ENCODE measurements at regions not wholly inside any gene's neighbourhood (a gene's known extent, or its start where the extent isn't known, plus 50 kb on each side); places are given as distances from the start of the nearest gene placed in this dataset.

GRCh38 chr1:62962901-62963776, 179.2 kb downstream of the ATG4C start:
- Histone ChIP-seq H3K9me2 (replicated peaks; ENCODE audit: insufficient read depth, low read length) (no peaks in the 10 kb centered on the region), H3K4me2 (ENCODE audit: low read depth, low read length, poor library complexity, severe bottlenecking) (no peak overlapping the region), H3K9ac (ENCODE audit: low read length) (no peak overlapping the region), H3K4me1 (ENCODE audit: low read length) (peaks cover 13% of the 10 kb centered on the region), H3K9me3 (ENCODE audit: low read length) (no peaks in the 10 kb centered on the region), H3K27me3 (ENCODE audit: low read length) (no peaks in the 10 kb centered on the region), H2AFZ (ENCODE audit: low read length) (no peak overlapping the region), H3K36me3 (ENCODE audit: insufficient read depth, low read length) (no peaks in the 10 kb centered on the region), H3K79me2 (ENCODE audit: low read length) (no peaks in the 10 kb centered on the region), H3K4me3 (ENCODE audit: low read length) (no peak overlapping the region), H4K20me1 (ENCODE audit: insufficient read depth, low read depth, low read length) (no peaks in the 10 kb centered on the region), H3K27ac (ENCODE audit: low read length) (no peak overlapping the region)
- peak; percentile 78 for DNase-seq

GRCh38 chr1:62964141-62964540, 180.2 kb downstream of the ATG4C start:
- no peaks in the 10 kb centered on the region for H4K20me1 ChIP-seq (ENCODE audit: insufficient read depth, low read depth, low read length)
- no peaks in the 10 kb centered on the region for H3K36me3 ChIP-seq (ENCODE audit: insufficient read depth, low read length)
- peaks cover 13% of the 10 kb centered on the region for H3K4me1 ChIP-seq (ENCODE audit: low read length)
- H3K27me3 ChIP-seq (ENCODE audit: low read length), result no peaks in the 10 kb centered on the region
- no peak overlapping the region for H2AFZ ChIP-seq (ENCODE audit: low read length)
- DNase-seq, result no peak
- H3K79me2 ChIP-seq (ENCODE audit: low read length), result no peaks in the 10 kb centered on the region
- no peaks in the 10 kb centered on the region for H3K9me2 ChIP-seq (replicated peaks; ENCODE audit: insufficient read depth, low read length)
- H3K9me3 ChIP-seq (ENCODE audit: low read length), result no peaks in the 10 kb centered on the region
- H3K4me3 ChIP-seq (ENCODE audit: low read length), result no peak overlapping the region
- H3K9ac ChIP-seq (ENCODE audit: low read length), result no peak overlapping the region
- H3K27ac ChIP-seq (ENCODE audit: low read length), result no peak overlapping the region
- no peak overlapping the region for H3K4me2 ChIP-seq (ENCODE audit: low read depth, low read length, poor library complexity, severe bottlenecking)

- Histone ChIP-seq H3K79me2 (ENCODE audit: low read length) (no peaks in the 10 kb centered on the region), H3K9me3 (ENCODE audit: low read length) (no peaks in the 10 kb centered on the region), H3K4me3 (ENCODE audit: low read length) (no peak overlapping the region), H3K9me2 (replicated peaks; ENCODE audit: insufficient read depth, low read length) (no peaks in the 10 kb centered on the region), H3K4me1 (ENCODE audit: low read length) (peaks cover 13% of the 10 kb centered on the region), H3K4me2 (ENCODE audit: low read depth, low read length, poor library complexity, severe bottlenecking) (no peak overlapping the region), H3K9ac (ENCODE audit: low read length) (no peak overlapping the region), H3K27me3 (ENCODE audit: low read length) (no peaks in the 10 kb centered on the region), H3K27ac (ENCODE audit: low read length) (no peak overlapping the region), H2AFZ (ENCODE audit: low read length) (no peak overlapping the region), H3K36me3 (ENCODE audit: insufficient read depth, low read length) (no peaks in the 10 kb centered on the region), H4K20me1 (ENCODE audit: insufficient read depth, low read depth, low read length) (no peaks in the 10 kb centered on the region)
- no peak for DNase-seq
These were observed 183.1 kb downstream of the ATG4C start for GRCh38 chr1:62967031-62967430.

GRCh38 chr1:62977366-62977765, 193.4 kb downstream of the ATG4C start:
- no peak for DNase-seq
- H3K9me3 ChIP-seq (ENCODE audit: low read length), result no peaks in the 10 kb centered on the region
- no peaks in the 10 kb centered on the region for H4K20me1 ChIP-seq (ENCODE audit: insufficient read depth, low read depth, low read length)
- H3K4me3 ChIP-seq (ENCODE audit: low read length), result no peak overlapping the region
- H3K4me2 ChIP-seq (ENCODE audit: low read depth, low read length, poor library complexity, severe bottlenecking), result no peak overlapping the region
- H3K9ac ChIP-seq (ENCODE audit: low read length), result no peak overlapping the region
- H3K9me2 ChIP-seq (replicated peaks; ENCODE audit: insufficient read depth, low read length), result no peaks in the 10 kb centered on the region
- H3K27me3 ChIP-seq (ENCODE audit: low read length), result no peaks in the 10 kb centered on the region
- no peaks in the 10 kb centered on the region for H3K79me2 ChIP-seq (ENCODE audit: low read length)
- H3K4me1 ChIP-seq (ENCODE audit: low read length), result no peaks in the 10 kb centered on the region
- no peak overlapping the region for H2AFZ ChIP-seq (ENCODE audit: low read length)
- H3K27ac ChIP-seq (ENCODE audit: low read length), result no peak overlapping the region
- no peaks in the 10 kb centered on the region for H3K36me3 ChIP-seq (ENCODE audit: insufficient read depth, low read length)

GRCh38 chr1:62978741-62979140, 194.8 kb downstream of the ATG4C start:
- Histone ChIP-seq H3K4me1 (ENCODE audit: low read length) (no peaks in the 10 kb centered on the region), H3K36me3 (ENCODE audit: insufficient read depth, low read length) (no peaks in the 10 kb centered on the region), H3K27me3 (ENCODE audit: low read length) (no peaks in the 10 kb centered on the region)

GRCh38 chr1:62981434-62981833, 197.5 kb downstream of the ATG4C start:
- Histone ChIP-seq H3K27ac (ENCODE audit: low read length) (no peak overlapping the region), H3K4me1 (ENCODE audit: low read length) (no peaks in the 10 kb centered on the region), H3K4me3 (ENCODE audit: low read length) (no peak overlapping the region), H3K9me3 (ENCODE audit: low read length) (no peaks in the 10 kb centered on the region), H4K20me1 (ENCODE audit: insufficient read depth, low read depth, low read length) (no peaks in the 10 kb centered on the region), H2AFZ (ENCODE audit: low read length) (no peak overlapping the region), H3K4me2 (ENCODE audit: low read depth, low read length, poor library complexity, severe bottlenecking) (no peak overlapping the region), H3K79me2 (ENCODE audit: low read length) (no peaks in the 10 kb centered on the region), H3K36me3 (ENCODE audit: insufficient read depth, low read length) (no peaks in the 10 kb centered on the region), H3K9me2 (replicated peaks; ENCODE audit: insufficient read depth, low read length) (no peaks in the 10 kb centered on the region), H3K27me3 (ENCODE audit: low read length) (no peaks in the 10 kb centered on the region), H3K9ac (ENCODE audit: low read length) (no peak overlapping the region)
- no peak for DNase-seq

More at GRCh38 chr1:62978741-62979140, 194.8 kb downstream of the ATG4C start:
- DNase-seq, result no peak
- no peaks in the 10 kb centered on the region for H4K20me1 ChIP-seq (ENCODE audit: insufficient read depth, low read depth, low read length)
- no peak overlapping the region for H3K27ac ChIP-seq (ENCODE audit: low read length)
- H3K4me3 ChIP-seq (ENCODE audit: low read length), result no peak overlapping the region
- no peak overlapping the region for H3K4me2 ChIP-seq (ENCODE audit: low read depth, low read length, poor library complexity, severe bottlenecking)
- H3K79me2 ChIP-seq (ENCODE audit: low read length), result no peaks in the 10 kb centered on the region
- no peak overlapping the region for H3K9ac ChIP-seq (ENCODE audit: low read length)
- H3K9me3 ChIP-seq (ENCODE audit: low read length), result no peaks in the 10 kb centered on the region
- H2AFZ ChIP-seq (ENCODE audit: low read length), result no peak overlapping the region
- no peaks in the 10 kb centered on the region for H3K9me2 ChIP-seq (replicated peaks; ENCODE audit: insufficient read depth, low read length)

GRCh38 chr1:62988867-62989266, 204.9 kb downstream of the ATG4C start:
- Histone ChIP-seq H3K27ac (ENCODE audit: low read length) (no peak overlapping the region), H3K27me3 (ENCODE audit: low read length) (no peaks in the 10 kb centered on the region), H3K4me2 (ENCODE audit: low read depth, low read length, poor library complexity, severe bottlenecking) (no peak overlapping the region), H3K4me3 (ENCODE audit: low read length) (no peak overlapping the region), H3K4me1 (ENCODE audit: low read length) (no peaks in the 10 kb centered on the region), H4K20me1 (ENCODE audit: insufficient read depth, low read depth, low read length) (no peaks in the 10 kb centered on the region), H3K9me3 (ENCODE audit: low read length) (no peaks in the 10 kb centered on the region), H2AFZ (ENCODE audit: low read length) (no peak overlapping the region), H3K9me2 (replicated peaks; ENCODE audit: insufficient read depth, low read length) (no peaks in the 10 kb centered on the region), H3K36me3 (ENCODE audit: insufficient read depth, low read length) (no peaks in the 10 kb centered on the region), H3K9ac (ENCODE audit: low read length) (no peak overlapping the region), H3K79me2 (ENCODE audit: low read length) (no peaks in the 10 kb centered on the region)
- no peak for DNase-seq

- Histone ChIP-seq H3K27me3 (ENCODE audit: low read length) (no peaks in the 10 kb centered on the region), H3K79me2 (ENCODE audit: low read length) (no peaks in the 10 kb centered on the region), H3K4me3 (ENCODE audit: low read length) (no peak overlapping the region), H3K9me2 (replicated peaks; ENCODE audit: insufficient read depth, low read length) (no peaks in the 10 kb centered on the region), H3K9ac (ENCODE audit: low read length) (no peak overlapping the region), H2AFZ (ENCODE audit: low read length) (no peak overlapping the region), H4K20me1 (ENCODE audit: insufficient read depth, low read depth, low read length) (no peaks in the 10 kb centered on the region), H3K4me1 (ENCODE audit: low read length) (no peaks in the 10 kb centered on the region), H3K9me3 (ENCODE audit: low read length) (no peaks in the 10 kb centered on the region), H3K36me3 (ENCODE audit: insufficient read depth, low read length) (no peaks in the 10 kb centered on the region), H3K4me2 (ENCODE audit: low read depth, low read length, poor library complexity, severe bottlenecking) (no peak overlapping the region), H3K27ac (ENCODE audit: low read length) (no peak overlapping the region)
- no peak for DNase-seq
These were observed 205.6 kb downstream of the ATG4C start for GRCh38 chr1:62989497-62989896.
